RKO (cell line): ENCODE measurements at regions not wholly inside any gene's neighbourhood (a gene's known extent, or its start where the extent isn't known, plus 50 kb on each side); places are given as distances from the start of the nearest gene placed in this dataset.
A peak's percentile ranks its signal among the peaks of the same experiment; 100 is the strongest.

Experiments
- DNase-seq: peaks from one replicate; pipeline ENCODE4 v3.0.0-alpha.2; 2016; ENCODE audit warnings: low spot score

DNA sequence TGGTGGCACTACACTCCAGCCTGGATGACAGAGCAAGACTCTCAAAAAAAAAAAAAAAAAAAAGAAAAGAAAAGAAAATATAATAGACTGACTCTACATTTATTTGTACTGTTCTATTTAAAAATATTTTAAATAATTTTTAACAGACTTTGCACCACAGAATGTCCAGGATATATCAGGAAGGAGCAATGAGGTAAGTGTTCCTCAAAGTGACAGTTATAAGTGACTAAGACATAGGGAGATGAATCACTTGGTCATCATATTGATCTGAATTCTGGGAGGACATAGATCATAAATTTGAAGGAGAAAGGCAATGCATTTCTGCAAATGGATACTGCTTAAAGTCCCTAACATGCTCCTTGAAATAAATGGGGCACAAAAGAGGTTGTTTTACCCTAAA lies 221.5 kb downstream of the KCNC2 start:
- peak; percentile 33 for DNase-seq
